H1 (cell line): ENCODE measurements at regions not wholly inside any gene's neighbourhood (a gene's known extent, or its start where the extent isn't known, plus 50 kb on each side); places are given as distances from the start of the nearest gene placed in this dataset.

Source experiments
- CHD1 ChIP-seq: IDR thresholded peaks from 2 replicates; pipeline ENCODE4 v1.6.1; 2012; ENCODE audit warnings: low read depth, low read length, improper control_type of control experiment
- CHD7 ChIP-seq: fragments of 300-600 bp; sonication (generic); IDR thresholded peaks from 2 replicates; pipeline ENCODE4 v1.7.1; 2012; ENCODE audit warnings: low read length, moderate library complexity, mild to moderate bottlenecking, inconsistent platforms; ENCODE audit not compliant: insufficient replicate concordance
- CTBP2 ChIP-seq: IDR thresholded peaks from 2 replicates; pipeline ENCODE4 v1.7.0; 2011; ENCODE audit warnings: borderline replicate concordance, mild to moderate bottlenecking, moderate library complexity, mixed read lengths, low read length; ENCODE audit not compliant: insufficient read depth, insufficient read length
- JUN ChIP-seq: IDR thresholded peaks from 2 replicates; pipeline ENCODE4 v1.6.1; 2011; ENCODE audit warnings: low read depth, mild to moderate bottlenecking, improper control_type of control experiment, low read length

GRCh38 chr1:221574529-221574928, 167.4 kb downstream of the DUSP10 start (continued):
- TF ChIP-seq CTBP2 (no peak), CHD1 (no peak), JUN (no peak), CHD7 (no peak)
